SK-N-SH (cell line): ENCODE measurements at regions not wholly inside any gene's neighbourhood (a gene's known extent, or its start where the extent isn't known, plus 50 kb on each side); places are given as distances from the start of the nearest gene placed in this dataset.

Experiments
- CTCF ChIA-PET: fragments of 300-600, 350-600 bp; formaldehyde crosslinking; extraction: SDS; loops from one replicate; lab custom pipeline; 2021; lab: Yijun Ruan, JAX
- POLR2A ChIA-PET: fragments of 350-600 bp; sonication (Branson Sonifier 250); formaldehyde crosslinking; extraction: SDS; loops from one replicate; lab custom pipeline; 2020; ENCODE audit warnings: antibody characterized with exemption, inconsistent platforms; lab: Yijun Ruan, JAX
- DNase-seq: peaks from one replicate; pipeline ENCODE4 v3.0.0; 2012
- H2AFZ ChIP-seq: fragments of 200-600 bp; sonication (generic); 2 replicates; pipeline ENCODE4 v1.8.1; 2016; ENCODE audit warnings: antibody characterized with exemption, mild to moderate bottlenecking, low read depth
- H3F3A ChIP-seq: fragments of 200-600 bp; sonication (generic); replicated peaks from 2 replicates; pipeline ENCODE3; 2016; ENCODE audit warnings: antibody characterized with exemption, mild to moderate bottlenecking; ENCODE audit not compliant: insufficient read depth
- H3K27ac ChIP-seq, 2 experiments: fragments of 200-500 bp in 1 of 2; fragments of 200-600 bp in 1 of 2; sonication (Bioruptor generic) in 1 of 2; sonication (generic), shearing (Covaris generic) in 1 of 2; 2 replicates each; pipeline versions ENCODE4 v1.5.1 to v1.6.1; 2014 to 2016; ENCODE audit warnings: low read depth in 2 of 2, inconsistent platforms in 1 of 2, low read length in 1 of 2, mild to moderate bottlenecking in 1 of 2, mixed read lengths in 1 of 2
- H3K27me3 ChIP-seq: fragments of 200-600 bp; sonication (generic), shearing (Covaris generic); 2 replicates; pipeline ENCODE4 v1.6.1; 2016; ENCODE audit warnings: mixed run types; ENCODE audit not compliant: insufficient read depth
- H3K36me3 ChIP-seq, 2 experiments: fragments of 200-500 bp in 1 of 2; fragments of 200-600 bp in 1 of 2; sonication (Bioruptor generic) in 1 of 2; sonication (generic) in 1 of 2; replicated peaks in 1 of 2; 2 replicates each; pipeline versions ENCODE3 to v1.5.1; 2014 to 2016; ENCODE audit warnings: low read length in 1 of 2, mild to moderate bottlenecking in 1 of 2; ENCODE audit not compliant: insufficient read depth in 2 of 2, control insufficient read depth in 1 of 2
- H3K4me1 ChIP-seq, 2 experiments: fragments of 200-500 bp in 1 of 2; fragments of 200-600 bp in 1 of 2; sonication (Bioruptor generic) in 1 of 2; sonication (generic), shearing (Covaris generic) in 1 of 2; 2 replicates each; pipeline versions ENCODE4 v1.5.1 to v1.6.1; 2014 to 2016; ENCODE audit warnings: low read depth in 1 of 2, low read length in 1 of 2, mixed run types in 1 of 2; ENCODE audit not compliant: insufficient read depth in 2 of 2, control insufficient read depth in 1 of 2
- H3K4me2 ChIP-seq: fragments of 200-600 bp; sonication (generic), shearing (Covaris generic); 2 replicates; pipeline ENCODE4 v1.6.1; 2017; ENCODE audit warnings: mixed run types
- H3K4me3 ChIP-seq, 2 experiments: fragments of 200-500 bp in 1 of 2; fragments of 200-600 bp in 1 of 2; sonication (Bioruptor generic) in 1 of 2; sonication (generic), shearing (Covaris generic) in 1 of 2; 2 replicates each; pipeline versions ENCODE4 v1.5.1 to v1.8.1; 2014 to 2016; ENCODE audit warnings: low read depth in 2 of 2, inconsistent platforms in 1 of 2, low read length in 1 of 2, mild to moderate bottlenecking in 1 of 2, mixed read lengths in 1 of 2, moderate library complexity in 1 of 2
- H3K79me2 ChIP-seq: fragments of 200-600 bp; sonication (generic); 2 replicates; pipeline ENCODE4 v1.8.1; 2017; ENCODE audit warnings: mild to moderate bottlenecking; ENCODE audit not compliant: insufficient read depth
- H3K9ac ChIP-seq: fragments of 200-600 bp; sonication (generic); 2 replicates; pipeline ENCODE4 v1.6.1; 2017; ENCODE audit warnings: mixed run types
- H3K9me2 ChIP-seq: fragments of 200-600 bp; sonication (generic); 2 replicates; pipeline ENCODE4 v1.6.1; 2017; ENCODE audit warnings: mixed run types
- H3K9me3 ChIP-seq: fragments of 200-600 bp; sonication (generic); 2 replicates; pipeline ENCODE4 v1.6.1; 2017; ENCODE audit warnings: mixed run types, mild to moderate bottlenecking, moderate library complexity
- H4K20me1 ChIP-seq: fragments of 200-600 bp; sonication (generic); 2 replicates; pipeline ENCODE4 v1.6.1; 2017; ENCODE audit warnings: mild to moderate bottlenecking, mixed run types; ENCODE audit not compliant: insufficient read depth
- CHD2 ChIP-seq: fragments of 150-350 bp; IDR thresholded peaks from 2 replicates; pipeline ENCODE4 v1.6.1; 2018; ENCODE audit warnings: low read length; ENCODE audit not compliant: partially characterized antibody
- CTCF ChIP-seq: fragments of 200-600 bp; sonication (generic); IDR thresholded peaks from 2 replicates; pipeline ENCODE4 v1.6.1; 2017; ENCODE audit warnings: antibody characterized with exemption, mild to moderate bottlenecking, moderate library complexity
- EZH2phosphoT487 ChIP-seq: fragments of 200-600 bp; sonication (generic); IDR thresholded peaks from 2 replicates; pipeline ENCODE4 v1.6.1; 2017; ENCODE audit warnings: low read depth, mixed run types, mild to moderate bottlenecking, antibody characterized with exemption, moderate library complexity, borderline replicate concordance
- FOSL2 ChIP-seq: IDR thresholded peaks from 2 replicates; pipeline ENCODE4 v1.4.0; 2012; ENCODE audit warnings: low read depth, mild to moderate bottlenecking, moderate library complexity, borderline replicate concordance
- FOXJ3 ChIP-seq: sonication (generic); formaldehyde crosslinking; IDR thresholded peaks from 2 replicates; pipeline ENCODE4 v1.5.1; 2020; ENCODE audit warnings: mild to moderate bottlenecking, missing genetic modification reagents
- GABPA ChIP-seq: IDR thresholded peaks from 2 replicates; pipeline ENCODE4 v1.4.0; 2012; ENCODE audit warnings: low read depth, mild to moderate bottlenecking
- IRF3 ChIP-seq: fragments of 150-350 bp; IDR thresholded peaks from 2 replicates; pipeline ENCODE4 v1.6.1; 2016; ENCODE audit warnings: mild to moderate bottlenecking, low read depth, low read length
- MEF2A ChIP-seq: IDR thresholded peaks from 2 replicates; pipeline ENCODE4 v1.4.0; 2012; ENCODE audit warnings: low read depth, borderline replicate concordance
- MXI1 ChIP-seq: IDR thresholded peaks from 2 replicates; pipeline ENCODE4 v1.6.1; 2012; ENCODE audit warnings: mild to moderate bottlenecking, low read depth, low read length, improper control_type of control experiment
- NRF1 ChIP-seq: IDR thresholded peaks from 2 replicates; pipeline ENCODE4 v1.6.1; 2012; ENCODE audit warnings: low read depth, mild to moderate bottlenecking, low read length
- RAD21 ChIP-seq: IDR thresholded peaks from 2 replicates; pipeline ENCODE4 v1.6.1; 2012; ENCODE audit warnings: mild to moderate bottlenecking, low read length
- RCOR1 ChIP-seq: fragments of 150-350 bp; IDR thresholded peaks from 2 replicates; pipeline ENCODE4 v1.6.1; 2017; ENCODE audit warnings: antibody characterized with exemption, low read length
- SMC3 ChIP-seq: IDR thresholded peaks from 2 replicates; pipeline ENCODE4 v1.6.1; 2012; ENCODE audit warnings: low read depth, low read length, improper control_type of control experiment
- USF2 ChIP-seq: fragments of 150-350 bp; IDR thresholded peaks from 2 replicates; pipeline ENCODE4 v1.6.1; 2017; ENCODE audit warnings: antibody characterized with exemption, low read length, low read depth, borderline replicate concordance
- ZBTB33 ChIP-seq: IDR thresholded peaks from 2 replicates; pipeline ENCODE4 v1.4.0; 2012; ENCODE audit warnings: low read depth, borderline replicate concordance
- WGBS: methylation state at CpG from one replicate; pipeline ENCODE4 v1.1.6; 2017; ENCODE audit warnings: low lambda C conversion rate; 5-methylcytosine and 5-hydroxymethylcytosine counted together

GRCh38 chr6:165872311-165872710 lies 209.3 kb upstream of the PDE10A start:
- H3K9me2 ChIP-seq: no peaks in the 10 kb centered on the region
- no peaks in the 10 kb centered on the region for H3K79me2 ChIP-seq
- H3K4me1 ChIP-seq: no peaks in the 10 kb centered on the region
- WGBS: 30% methylated on average over 3 of the region's 3 CpGs
- H3K36me3 ChIP-seq: no peaks in the 10 kb centered on the region
- H2AFZ ChIP-seq: no peak overlapping the region
- no peak for DNase-seq
- no peak overlapping the region for H3K4me2 ChIP-seq
- POLR2A ChIA-PET: no interaction called here
- H3K27ac ChIP-seq: no peak overlapping the region
- H3F3A ChIP-seq: no peaks in the 10 kb centered on the region
- TF ChIP-seq RAD21 (no peak), CTCF (no peak), SMC3 (no peak), CHD2 (no peak), FOXJ3 (no peak), MXI1 (no peak), IRF3 (no peak), EZH2phosphoT487 (no peak), GABPA (no peak), USF2 (no peak), NRF1 (no peak), ZBTB33 (no peak), FOSL2 (no peak), RCOR1 (no peak), MEF2A (no peak)
- CTCF ChIA-PET: interaction anchor here (1.1 to 3.0 kb wide), 2 partner anchors 12 to 18 kb away, joined by 3 to 14 read pairs; no protein-coding TSS in a partner anchor
- H3K9ac ChIP-seq: no peak overlapping the region
- no peaks in the 10 kb centered on the region for H4K20me1 ChIP-seq
- no peaks in the 10 kb centered on the region for H3K9me3 ChIP-seq
- H3K27me3 ChIP-seq: no peaks in the 10 kb centered on the region
- no peak overlapping the region for H3K4me3 ChIP-seq
